Endothelial cell of umbilical vein (primary cell): ENCODE measurements at regions not wholly inside any gene's neighbourhood (a gene's known extent, or its start where the extent isn't known, plus 50 kb on each side); places are given as distances from the start of the nearest gene placed in this dataset.

Experiments used
- POLR2A ChIP-seq: IDR thresholded peaks from 2 replicates; pipeline ENCODE4 v1.6.1; 2012; ENCODE audit warnings: low read depth, mild to moderate bottlenecking, control low read depth, low read length
- TF ChIP-seq, protein P1 (sequence below), 2 donors: IDR thresholded peaks; 1 replicate in 1 of 2; 2 replicates in 1 of 2; pipeline ENCODE4 v1.5.1; 2011; ENCODE audit warnings: low read length in 2 of 2, mild to moderate bottlenecking in 2 of 2, moderate library complexity in 2 of 2, control low read depth in 1 of 2, inconsistent platforms in 1 of 2, low read depth in 1 of 2; ENCODE audit not compliant: insufficient read depth in 1 of 2; ENCODE audit errors: extremely low read depth in 1 of 2

DNA sequence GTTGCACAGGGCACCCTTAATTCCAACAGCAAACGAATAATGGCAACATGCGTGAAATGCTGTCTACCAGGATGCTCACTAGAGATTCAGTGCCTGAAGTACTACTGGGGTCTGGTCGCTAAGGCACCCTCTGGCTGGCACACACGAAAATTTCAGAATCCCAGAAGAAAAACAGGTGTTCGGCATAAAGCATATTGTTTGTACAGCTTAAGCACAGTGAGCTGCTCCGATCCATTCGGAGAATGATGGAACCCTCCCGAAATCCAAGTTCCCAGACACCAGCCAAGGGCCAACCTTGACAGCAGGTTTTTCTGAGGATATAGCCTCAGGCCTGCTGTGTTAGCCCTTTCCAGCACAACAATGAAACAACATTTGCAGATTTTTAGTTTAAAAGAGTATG is 61.4 kb upstream of the ALDH1B1 start:
- no peak for TF ChIP-seq POLR2A
- TF ChIP-seq, protein P1, sequence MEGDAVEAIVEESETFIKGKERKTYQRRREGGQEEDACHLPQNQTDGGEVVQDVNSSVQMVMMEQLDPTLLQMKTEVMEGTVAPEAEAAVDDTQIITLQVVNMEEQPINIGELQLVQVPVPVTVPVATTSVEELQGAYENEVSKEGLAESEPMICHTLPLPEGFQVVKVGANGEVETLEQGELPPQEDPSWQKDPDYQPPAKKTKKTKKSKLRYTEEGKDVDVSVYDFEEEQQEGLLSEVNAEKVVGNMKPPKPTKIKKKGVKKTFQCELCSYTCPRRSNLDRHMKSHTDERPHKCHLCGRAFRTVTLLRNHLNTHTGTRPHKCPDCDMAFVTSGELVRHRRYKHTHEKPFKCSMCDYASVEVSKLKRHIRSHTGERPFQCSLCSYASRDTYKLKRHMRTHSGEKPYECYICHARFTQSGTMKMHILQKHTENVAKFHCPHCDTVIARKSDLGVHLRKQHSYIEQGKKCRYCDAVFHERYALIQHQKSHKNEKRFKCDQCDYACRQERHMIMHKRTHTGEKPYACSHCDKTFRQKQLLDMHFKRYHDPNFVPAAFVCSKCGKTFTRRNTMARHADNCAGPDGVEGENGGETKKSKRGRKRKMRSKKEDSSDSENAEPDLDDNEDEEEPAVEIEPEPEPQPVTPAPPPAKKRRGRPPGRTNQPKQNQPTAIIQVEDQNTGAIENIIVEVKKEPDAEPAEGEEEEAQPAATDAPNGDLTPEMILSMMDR (IDR thresholded peaks at IDR 0.05; ENCODE audit: extremely low read depth in 1 of 2, insufficient read depth in 1 of 2, low read depth in 1 of 2, low read length in 2 of 2), result no peak
